Thyroid gland (tissue), 4 donors: ENCODE measurements at regions not wholly inside any gene's neighbourhood (a gene's known extent, or its start where the extent isn't known, plus 50 kb on each side); places are given as distances from the start of the nearest gene placed in this dataset.

Experiments used
- POLR2A ChIP-seq, 2 donors: fragments of 450-650 bp; IDR thresholded peaks; one replicate each; pipeline ENCODE4 v1.6.1; 2017; ENCODE audit warnings: antibody characterized with exemption in 2 of 2, mild to moderate bottlenecking in 2 of 2, moderate library complexity in 1 of 2
- TF ChIP-seq, protein P1 (sequence below), 6 experiments: fragments of 200-600 bp in 3 of 6; fragments of 450-650 bp in 3 of 6; sonication (generic) in 3 of 6; IDR thresholded peaks; one replicate each; pipeline ENCODE4 v1.5.1; 2016 to 2019; ENCODE audit warnings: antibody characterized with exemption in 6 of 6, mild to moderate bottlenecking in 2 of 6, inconsistent platforms in 1 of 6, moderate library complexity in 1 of 6

DNA sequence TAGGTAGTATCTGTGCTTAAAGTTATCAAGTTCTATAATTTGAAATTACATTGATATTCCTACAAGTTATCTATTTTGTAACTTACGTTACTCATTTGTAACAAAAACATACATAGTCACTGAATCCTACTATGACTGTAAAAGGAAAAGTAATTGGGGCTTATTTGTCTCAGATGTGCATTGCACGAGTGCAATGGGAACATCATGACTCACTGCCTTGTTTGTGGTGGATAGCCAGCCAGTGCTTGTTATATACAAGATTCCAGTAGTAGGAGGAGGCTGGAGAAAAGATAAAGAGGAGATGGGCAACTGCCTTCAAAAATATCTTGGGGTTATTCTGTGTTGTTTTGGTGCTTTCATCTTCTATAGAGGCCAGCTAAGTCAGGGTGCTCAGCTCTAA is 164.1 kb downstream of the RNF144B start:
- TF ChIP-seq POLR2A (IDR thresholded peaks at IDR 0.05) = no peak
- TF ChIP-seq, protein P1, sequence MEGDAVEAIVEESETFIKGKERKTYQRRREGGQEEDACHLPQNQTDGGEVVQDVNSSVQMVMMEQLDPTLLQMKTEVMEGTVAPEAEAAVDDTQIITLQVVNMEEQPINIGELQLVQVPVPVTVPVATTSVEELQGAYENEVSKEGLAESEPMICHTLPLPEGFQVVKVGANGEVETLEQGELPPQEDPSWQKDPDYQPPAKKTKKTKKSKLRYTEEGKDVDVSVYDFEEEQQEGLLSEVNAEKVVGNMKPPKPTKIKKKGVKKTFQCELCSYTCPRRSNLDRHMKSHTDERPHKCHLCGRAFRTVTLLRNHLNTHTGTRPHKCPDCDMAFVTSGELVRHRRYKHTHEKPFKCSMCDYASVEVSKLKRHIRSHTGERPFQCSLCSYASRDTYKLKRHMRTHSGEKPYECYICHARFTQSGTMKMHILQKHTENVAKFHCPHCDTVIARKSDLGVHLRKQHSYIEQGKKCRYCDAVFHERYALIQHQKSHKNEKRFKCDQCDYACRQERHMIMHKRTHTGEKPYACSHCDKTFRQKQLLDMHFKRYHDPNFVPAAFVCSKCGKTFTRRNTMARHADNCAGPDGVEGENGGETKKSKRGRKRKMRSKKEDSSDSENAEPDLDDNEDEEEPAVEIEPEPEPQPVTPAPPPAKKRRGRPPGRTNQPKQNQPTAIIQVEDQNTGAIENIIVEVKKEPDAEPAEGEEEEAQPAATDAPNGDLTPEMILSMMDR (IDR thresholded peaks at IDR 0.05) = no peak
